Rectal smooth muscle tissue (tissue), 1 donor: ENCODE measurements at regions not wholly inside any gene's neighbourhood (a gene's known extent, or its start where the extent isn't known, plus 50 kb on each side); places are given as distances from the start of the nearest gene placed in this dataset.

Source experiments
- H3K27ac ChIP-seq: one replicate; pipeline ENCODE4 v1.7.0; 2013; ENCODE audit warnings: low read depth, low read length, inconsistent platforms
- H3K27me3 ChIP-seq: one replicate; pipeline ENCODE4 v1.7.0; 2013; ENCODE audit warnings: low read length; ENCODE audit not compliant: control insufficient read depth, insufficient read depth
- H3K36me3 ChIP-seq: one replicate; pipeline ENCODE4 v1.7.0; 2013; ENCODE audit warnings: low read length; ENCODE audit not compliant: control insufficient read depth, insufficient read depth
- H3K4me1 ChIP-seq: one replicate; pipeline ENCODE4 v1.7.0; 2013; ENCODE audit warnings: low read length; ENCODE audit not compliant: control insufficient read depth, insufficient read depth
- H3K4me3 ChIP-seq: one replicate; pipeline ENCODE4 v1.7.0; 2013; ENCODE audit warnings: low read length
- H3K9ac ChIP-seq: one replicate; pipeline ENCODE4 v1.7.0; 2013; ENCODE audit warnings: low read length

- Histone ChIP-seq H3K4me1 (no peaks in the 10 kb centered on the region), H3K27me3 (no peaks in the 10 kb centered on the region), H3K4me3 (no peak overlapping the region), H3K36me3 (no peaks in the 10 kb centered on the region), H3K27ac (no peak overlapping the region), H3K9ac (no peak overlapping the region)
These were observed 415.9 kb downstream of the GRB14 start for GRCh38 chr2:164205347-164205746.

GRCh38 chr2:164203131-164203530 is 418.2 kb downstream of the GRB14 start:
- H3K9ac ChIP-seq: no peak overlapping the region
- H3K27me3 ChIP-seq: no peaks in the 10 kb centered on the region
- H3K27ac ChIP-seq: no peak overlapping the region
- H3K4me3 ChIP-seq: no peak overlapping the region
- H3K36me3 ChIP-seq: no peaks in the 10 kb centered on the region
- H3K4me1 ChIP-seq: no peaks in the 10 kb centered on the region

GRCh38 chr2:164198256-164198655 is 423.0 kb downstream of the GRB14 start:
- no peaks in the 10 kb centered on the region for H3K36me3 ChIP-seq
- H3K27ac ChIP-seq: no peak overlapping the region
- no peaks in the 10 kb centered on the region for H3K4me1 ChIP-seq
- no peak overlapping the region for H3K9ac ChIP-seq
- no peak overlapping the region for H3K4me3 ChIP-seq
- no peaks in the 10 kb centered on the region for H3K27me3 ChIP-seq

- H3K4me3 ChIP-seq: no peak overlapping the region
- H3K27ac ChIP-seq: no peak overlapping the region
- H3K36me3 ChIP-seq: no peaks in the 10 kb centered on the region
- H3K4me1 ChIP-seq: no peaks in the 10 kb centered on the region
- H3K9ac ChIP-seq: no peak overlapping the region
- H3K27me3 ChIP-seq: no peaks in the 10 kb centered on the region
These were observed 430.6 kb downstream of the GRB14 start for GRCh38 chr2:164190700-164191099.

- H3K4me3 ChIP-seq: no peak overlapping the region
- no peaks in the 10 kb centered on the region for H3K36me3 ChIP-seq
- no peaks in the 10 kb centered on the region for H3K4me1 ChIP-seq
- no peak overlapping the region for H3K9ac ChIP-seq
- no peak overlapping the region for H3K27ac ChIP-seq
- H3K27me3 ChIP-seq: no peaks in the 10 kb centered on the region
These were observed 431.4 kb downstream of the GRB14 start for GRCh38 chr2:164189851-164190250.

GRCh38 chr2:164187121-164187520 is 434.2 kb downstream of the GRB14 start:
- no peak overlapping the region for H3K4me3 ChIP-seq
- H3K36me3 ChIP-seq: no peaks in the 10 kb centered on the region

GRCh38 chr2:164186591-164186990 is 434.7 kb downstream of the GRB14 start:
- H3K36me3 ChIP-seq: no peaks in the 10 kb centered on the region
- no peak overlapping the region for H3K27ac ChIP-seq
- no peak overlapping the region for H3K4me3 ChIP-seq

More at GRCh38 chr2:164187121-164187520, 434.2 kb downstream of the GRB14 start:
- no peaks in the 10 kb centered on the region for H3K27me3 ChIP-seq
- no peak overlapping the region for H3K9ac ChIP-seq
- H3K27ac ChIP-seq: no peak overlapping the region
- no peaks in the 10 kb centered on the region for H3K4me1 ChIP-seq

GRCh38 chr2:164182116-164182627 is 439.1 kb downstream of the GRB14 start:
- no peak overlapping the region for H3K27ac ChIP-seq
- H3K36me3 ChIP-seq: no peaks in the 10 kb centered on the region
- H3K4me1 ChIP-seq: no peaks in the 10 kb centered on the region
- H3K4me3 ChIP-seq: no peak overlapping the region
- no peak overlapping the region for H3K9ac ChIP-seq
- no peaks in the 10 kb centered on the region for H3K27me3 ChIP-seq

More at GRCh38 chr2:164186591-164186990, 434.7 kb downstream of the GRB14 start:
- no peaks in the 10 kb centered on the region for H3K27me3 ChIP-seq
- H3K4me1 ChIP-seq: no peaks in the 10 kb centered on the region
- H3K9ac ChIP-seq: no peak overlapping the region

- Histone ChIP-seq H3K27me3 (no peaks in the 10 kb centered on the region), H3K4me3 (no peak overlapping the region), H3K9ac (no peak overlapping the region), H3K36me3 (no peaks in the 10 kb centered on the region), H3K27ac (no peak overlapping the region), H3K4me1 (no peaks in the 10 kb centered on the region)
These were observed 442.3 kb downstream of the GRB14 start for GRCh38 chr2:164178835-164179465.

GRCh38 chr2:164164602-164165001 is 428.8 kb upstream of the FIGN start:
- Histone ChIP-seq H3K4me3 (no peak overlapping the region), H3K36me3 (no peaks in the 10 kb centered on the region), H3K4me1 (no peaks in the 10 kb centered on the region), H3K27ac (no peak overlapping the region), H3K27me3 (no peaks in the 10 kb centered on the region), H3K9ac (no peak overlapping the region)

- H3K27ac ChIP-seq: no peak overlapping the region
These were observed 419.8 kb upstream of the FIGN start for GRCh38 chr2:164155558-164155957.

GRCh38 chr2:164151522-164151921 is 415.7 kb upstream of the FIGN start:
- Histone ChIP-seq H3K27ac (no peak overlapping the region), H3K4me1 (no peaks in the 10 kb centered on the region), H3K9ac (no peak overlapping the region), H3K27me3 (no peaks in the 10 kb centered on the region), H3K4me3 (no peak overlapping the region), H3K36me3 (no peaks in the 10 kb centered on the region)

More at GRCh38 chr2:164155558-164155957, 419.8 kb upstream of the FIGN start:
- Histone ChIP-seq H3K36me3 (no peaks in the 10 kb centered on the region), H3K4me1 (no peaks in the 10 kb centered on the region), H3K27me3 (no peaks in the 10 kb centered on the region), H3K4me3 (no peak overlapping the region), H3K9ac (no peak overlapping the region)

GRCh38 chr2:164150604-164151003 is 414.8 kb upstream of the FIGN start:
- no peaks in the 10 kb centered on the region for H3K36me3 ChIP-seq
- H3K4me3 ChIP-seq: no peak overlapping the region
- H3K4me1 ChIP-seq: no peaks in the 10 kb centered on the region
- no peak overlapping the region for H3K9ac ChIP-seq
- no peaks in the 10 kb centered on the region for H3K27me3 ChIP-seq
- H3K27ac ChIP-seq: no peak overlapping the region
